HG03460 (cell line): ENCODE measurements at regions not wholly inside any gene's neighbourhood (a gene's known extent, or its start where the extent isn't known, plus 50 kb on each side); places are given as distances from the start of the nearest gene placed in this dataset.
A peak's percentile ranks its signal among the peaks of the same experiment; 100 is the strongest.

Experiments used
- ATAC-seq: cut with Tn5 transposase; IDR thresholded peaks from one replicate; pipeline ENCODE4 v1.9.1; 2021; ENCODE audit not compliant: unreplicated experiment

GRCh38 chr10:113967126-113967525, 76.5 kb upstream of the ADRB1 start:
- no peak for ATAC-seq

GRCh38 chr10:113970641-113971040, 73.0 kb upstream of the ADRB1 start:
- no peak for ATAC-seq

GRCh38 chr10:113971349-113971973, 72.2 kb upstream of the ADRB1 start:
- ATAC-seq = no peak

- no peak for ATAC-seq
Measured at GRCh38 chr10:113977174-113977573, 66.5 kb upstream of the ADRB1 start.

- ATAC-seq = no peak
Measured at GRCh38 chr10:113978802-113979201, 64.9 kb upstream of the ADRB1 start.

- ATAC-seq = no peak
Measured at GRCh38 chr10:113979409-113979808, 64.3 kb upstream of the ADRB1 start.

- no peak for ATAC-seq
Measured at GRCh38 chr10:113980408-113981087, 63.1 kb upstream of the ADRB1 start.

- no peak for ATAC-seq
Measured at GRCh38 chr10:113982296-113982695, 61.4 kb upstream of the ADRB1 start.

GRCh38 chr10:113982769-113983168, 60.9 kb upstream of the ADRB1 start:
- peak; percentile 90 for ATAC-seq

GRCh38 chr10:113983552-113983951, 60.1 kb upstream of the ADRB1 start:
- ATAC-seq = peak; percentile 56

- no peak for ATAC-seq
Measured at GRCh38 chr10:113985297-113985844, 58.3 kb upstream of the ADRB1 start.

GRCh38 chr10:113986316-113986715, 57.4 kb upstream of the ADRB1 start:
- ATAC-seq = no peak

- ATAC-seq = no peak
Measured at GRCh38 chr10:113987156-113987555, 56.5 kb upstream of the ADRB1 start.

- ATAC-seq = no peak
Measured at GRCh38 chr10:113987805-113988204, 55.9 kb upstream of the ADRB1 start.

GRCh38 chr10:113988535-113988934, 55.1 kb upstream of the ADRB1 start:
- ATAC-seq = no peak

GRCh38 chr10:113991091-113991860, 52.4 kb upstream of the ADRB1 start:
- no peak for ATAC-seq

GRCh38 chr10:113992471-113993011, 51.1 kb upstream of the ADRB1 start:
- no peak for ATAC-seq

- no peak for ATAC-seq
Measured at GRCh38 chr10:113993489-113993991, 50.1 kb upstream of the ADRB1 start.
